ENCODE measurements at regions not wholly inside any gene's neighbourhood (a gene's known extent, or its start where the extent isn't known, plus 50 kb on each side); places are given as distances from the start of the nearest gene placed in this dataset.

GRCh38 chr5:133701871-133702270, 89.5 kb upstream of the FSTL4 start:
- no peak for TF ChIP-seq CTCF (IDR thresholded peaks at IDR 0.05)
- TF ChIP-seq POLR2A (IDR thresholded peaks at IDR 0.05): no peak

Data from gastroesophageal sphincter (tissue), 3 donors.